Fibroblast of lung (primary cell): ENCODE measurements at regions not wholly inside any gene's neighbourhood (a gene's known extent, or its start where the extent isn't known, plus 50 kb on each side); places are given as distances from the start of the nearest gene placed in this dataset.

Experiments
- CTCF ChIP-seq, 2 donors: IDR thresholded peaks in 1 of 2; conservative IDR thresholded peaks in 1 of 2; 1 replicate in 1 of 2; 2 replicates in 1 of 2; pipeline ENCODE4 v1.5.1; 2011 to 2012; ENCODE audit warnings: low read length in 2 of 2, control low read depth in 1 of 2, inconsistent platforms in 1 of 2, low read depth in 1 of 2, mild to moderate bottlenecking in 1 of 2
- EZH2 ChIP-seq: IDR thresholded peaks from 2 replicates; pipeline ENCODE4 v1.5.1; 2012; ENCODE audit warnings: low read length, control low read depth, mild to moderate bottlenecking; ENCODE audit errors: missing control alignments

GRCh38 chr2:203645831-203646230 is 60.6 kb upstream of the CD28 start:
- no peak for TF ChIP-seq CTCF (conservative IDR thresholded peaks at IDR 0.05 in 1 of 2, IDR thresholded peaks at IDR 0.05 in 1 of 2; ENCODE audit: low read depth in 1 of 2, low read length in 2 of 2)
- TF ChIP-seq EZH2 = no peak
